ENCODE measurements at regions not wholly inside any gene's neighbourhood (a gene's known extent, or its start where the extent isn't known, plus 50 kb on each side); places are given as distances from the start of the nearest gene placed in this dataset.

- TF ChIP-seq CTCF (conservative IDR thresholded peaks at IDR 0.05) (no peak), ZFX (IDR thresholded peaks at IDR 0.05) (no peak)
These were observed 225.1 kb upstream of the CNTN3 start for GRCh38 chr3:74839566-74839965.
